RCC 7860 (cell line): ENCODE measurements at regions not wholly inside any gene's neighbourhood (a gene's known extent, or its start where the extent isn't known, plus 50 kb on each side); places are given as distances from the start of the nearest gene placed in this dataset.
"Not testable (repeated sequence)": the region's sequence is repeated elsewhere in the genome, so short reads cannot be mapped to it uniquely, and the experiment has no call there.

Source experiments
- DNase-seq: peaks from one replicate; pipeline ENCODE4 v3.0.0-alpha.2; 2015; ENCODE audit warnings: low spot score
- FAIRE-seq: peaks from 2 replicates; lab custom pipeline; 2012; peaks lifted over from hg19 to GRCh38; lab: Jason Lieb, UNC

DNA sequence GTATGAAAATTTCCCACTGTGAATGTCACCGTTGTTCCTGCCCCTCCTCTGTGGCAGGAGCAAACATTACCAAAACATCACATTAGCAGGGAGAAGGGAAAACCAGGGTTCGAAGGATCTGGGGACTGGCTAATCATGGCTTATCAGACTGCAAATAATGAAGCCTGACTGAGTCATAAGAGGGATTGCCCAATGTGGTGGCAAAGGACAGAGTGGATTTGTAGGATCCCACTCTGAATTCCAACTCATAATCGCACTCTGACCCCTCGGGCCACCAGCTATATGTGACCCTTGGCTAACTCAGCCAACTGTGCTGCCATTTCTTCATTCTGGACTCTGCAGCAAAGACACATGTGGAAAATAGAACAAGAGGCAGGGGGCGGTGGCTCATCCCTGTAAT is 347.3 kb upstream of the AUTS2 start:
- no peak for DNase-seq
- no peak for FAIRE-seq

DNA sequence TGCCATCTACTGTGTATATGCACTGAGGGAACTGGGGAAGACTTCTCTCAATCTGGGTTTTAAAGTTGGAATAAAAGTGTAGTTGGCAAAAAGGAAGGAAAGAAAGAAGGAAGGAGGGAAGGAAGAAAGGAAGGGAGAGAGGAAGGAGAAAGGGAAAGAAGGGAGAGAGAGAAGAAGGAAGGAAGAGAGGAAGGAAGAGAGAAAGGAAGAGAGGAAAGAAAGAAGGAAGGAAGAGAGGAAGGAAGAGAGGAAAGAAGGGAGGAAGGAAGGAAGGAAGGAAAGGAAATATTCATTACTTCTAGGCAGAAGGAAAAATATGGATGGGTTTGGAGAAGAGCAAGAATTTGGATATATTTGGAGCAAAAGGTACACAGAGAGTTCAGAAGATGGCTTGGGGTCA is 343.6 kb upstream of the AUTS2 start:
- FAIRE-seq (no peak), DNase-seq (no peak)

DNA sequence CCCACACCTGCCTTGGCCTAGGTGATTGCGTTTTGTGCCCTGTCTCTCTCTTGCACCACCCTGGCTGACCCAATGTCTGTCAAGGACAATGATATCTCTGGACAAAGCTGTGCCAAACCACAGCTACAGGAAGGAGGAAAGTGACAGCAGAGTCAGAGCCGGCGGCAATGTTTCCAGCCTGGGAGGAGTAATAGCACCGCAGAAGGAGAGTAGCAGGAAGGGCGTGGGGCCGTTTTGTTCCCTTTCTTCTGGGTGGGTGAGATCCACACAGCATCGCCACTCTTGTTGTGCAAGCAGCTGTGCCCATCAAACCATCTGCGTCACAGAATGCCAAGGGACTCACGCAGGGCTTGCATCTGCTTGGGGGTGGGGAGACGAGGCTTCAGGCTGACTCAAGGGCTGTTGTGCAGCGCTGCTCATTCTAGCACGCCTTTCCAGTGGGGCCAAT is 341.6 kb upstream of the AUTS2 start:
- FAIRE-seq (no peak), DNase-seq (no peak)

DNA sequence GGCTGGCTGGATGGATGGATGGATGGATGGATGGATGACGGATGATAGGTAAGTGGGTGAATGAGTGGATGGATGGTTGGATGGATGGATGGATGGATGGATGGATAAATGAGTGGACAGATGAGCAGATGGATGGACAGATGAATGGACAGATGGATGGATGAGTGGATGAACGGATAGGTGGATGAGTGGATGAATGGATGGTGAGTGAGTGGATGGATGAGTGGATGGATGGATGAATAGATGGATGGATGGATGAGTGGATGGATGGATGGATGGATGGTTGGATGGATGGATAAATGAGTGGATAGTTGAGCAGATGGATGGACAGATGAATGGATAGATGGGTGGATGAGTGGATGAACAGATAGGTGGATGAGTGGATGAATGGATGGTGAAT is 340.7 kb upstream of the AUTS2 start:
- DNase-seq (no peak), FAIRE-seq (no peak)

DNA sequence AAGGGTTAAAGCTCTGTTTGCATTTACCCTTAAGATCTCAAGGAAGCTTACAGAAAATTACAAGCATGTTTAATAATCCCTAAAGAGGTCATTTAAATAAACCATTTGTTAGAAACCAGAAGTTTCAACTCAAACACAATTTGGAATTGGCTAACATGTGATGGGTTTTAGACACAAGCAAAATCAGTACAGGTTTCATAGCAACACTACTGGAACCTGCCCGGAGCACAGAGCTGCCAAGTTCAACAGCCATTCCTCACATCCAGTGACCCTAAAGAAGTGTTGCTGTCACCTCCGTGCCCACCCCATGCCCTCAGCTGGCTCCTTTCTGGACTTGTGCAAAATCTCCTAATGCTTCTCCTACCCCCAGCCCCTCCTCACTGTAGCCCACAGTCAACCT is 338.8 kb upstream of the AUTS2 start:
- FAIRE-seq: no peak
- DNase-seq: no peak

DNA sequence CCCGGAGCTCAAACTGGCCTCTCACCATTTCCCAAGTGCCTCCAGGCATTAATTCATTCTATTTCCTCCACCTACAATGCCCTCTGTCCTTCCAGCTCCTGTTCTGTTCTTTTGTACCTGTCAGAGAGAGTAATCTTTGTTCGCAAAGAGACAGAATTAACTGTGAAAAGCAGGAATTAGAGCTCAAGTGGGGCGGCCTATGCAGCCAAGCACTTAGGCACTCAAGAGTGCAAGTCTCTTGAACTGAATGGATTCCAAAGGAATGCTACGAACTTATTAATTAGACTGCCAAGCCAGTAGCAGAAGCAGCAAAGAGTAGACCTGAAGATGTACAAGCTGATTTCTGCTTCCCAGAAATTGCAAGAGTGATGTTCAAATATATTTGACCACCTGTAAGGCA is 338.3 kb upstream of the AUTS2 start:
- FAIRE-seq: no peak
- DNase-seq: no peak

DNA sequence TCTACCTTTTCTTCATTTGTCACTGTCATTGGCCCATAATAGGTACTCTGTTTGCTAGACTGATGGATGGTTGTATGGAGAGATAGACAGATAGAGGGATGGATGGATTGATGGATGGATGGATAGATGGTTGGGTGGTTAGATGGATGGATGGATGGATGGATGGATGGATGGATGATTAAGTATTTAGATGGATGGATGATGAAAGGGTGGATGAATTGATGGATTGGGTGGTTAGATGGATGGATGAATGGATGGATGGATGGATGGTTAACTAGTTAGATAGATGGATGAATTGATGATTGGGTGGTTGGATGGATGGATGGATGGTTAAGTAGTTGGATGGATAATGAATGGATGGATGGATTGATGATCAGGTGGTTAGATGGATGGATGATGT is 334.7 kb upstream of the AUTS2 start:
- DNase-seq: no peak
- no peak for FAIRE-seq

DNA sequence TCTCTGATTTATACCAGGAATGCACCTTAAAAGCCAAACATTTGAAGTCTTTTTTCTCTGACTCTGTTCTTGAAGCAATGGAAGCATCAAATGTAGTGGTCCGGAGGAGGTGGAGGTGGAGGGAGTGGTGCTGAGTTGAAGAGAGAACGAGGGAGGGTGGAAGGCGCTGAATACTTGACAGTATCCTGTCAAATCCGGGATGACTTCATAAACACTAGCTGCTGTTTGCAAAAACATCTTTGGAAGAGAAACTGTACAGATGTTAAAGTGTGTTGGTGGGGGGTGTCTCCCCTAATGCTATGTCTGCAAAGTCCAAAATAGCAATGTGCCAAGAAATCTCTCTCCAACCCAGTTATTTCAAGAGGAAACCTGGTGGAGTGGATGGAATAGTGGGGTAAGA is 328.5 kb upstream of the AUTS2 start:
- no peak for FAIRE-seq

DNA sequence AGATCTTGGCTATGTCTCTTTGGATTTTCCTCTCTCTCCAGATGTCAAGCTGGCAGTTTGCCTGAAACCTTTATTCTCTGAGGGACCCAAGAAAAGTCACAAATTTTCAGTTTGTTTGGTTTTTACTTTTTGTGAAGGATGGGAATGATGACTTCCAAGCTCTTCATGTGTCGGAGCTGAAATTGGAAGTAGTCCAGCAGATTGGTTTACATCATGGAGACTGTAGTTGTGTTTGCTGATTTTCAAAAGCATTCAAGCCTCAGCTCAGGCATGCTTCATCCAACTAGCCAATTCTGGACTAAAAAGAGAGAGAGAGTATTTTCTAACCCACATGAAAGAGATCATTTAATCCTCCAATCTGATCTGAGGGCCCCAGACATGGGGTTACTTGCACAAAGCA is 326.2 kb upstream of the AUTS2 start:
- FAIRE-seq (no peak), DNase-seq (no peak)

More for the DNA sequence above, 328.5 kb upstream of the AUTS2 start:
- no peak for DNase-seq

DNA sequence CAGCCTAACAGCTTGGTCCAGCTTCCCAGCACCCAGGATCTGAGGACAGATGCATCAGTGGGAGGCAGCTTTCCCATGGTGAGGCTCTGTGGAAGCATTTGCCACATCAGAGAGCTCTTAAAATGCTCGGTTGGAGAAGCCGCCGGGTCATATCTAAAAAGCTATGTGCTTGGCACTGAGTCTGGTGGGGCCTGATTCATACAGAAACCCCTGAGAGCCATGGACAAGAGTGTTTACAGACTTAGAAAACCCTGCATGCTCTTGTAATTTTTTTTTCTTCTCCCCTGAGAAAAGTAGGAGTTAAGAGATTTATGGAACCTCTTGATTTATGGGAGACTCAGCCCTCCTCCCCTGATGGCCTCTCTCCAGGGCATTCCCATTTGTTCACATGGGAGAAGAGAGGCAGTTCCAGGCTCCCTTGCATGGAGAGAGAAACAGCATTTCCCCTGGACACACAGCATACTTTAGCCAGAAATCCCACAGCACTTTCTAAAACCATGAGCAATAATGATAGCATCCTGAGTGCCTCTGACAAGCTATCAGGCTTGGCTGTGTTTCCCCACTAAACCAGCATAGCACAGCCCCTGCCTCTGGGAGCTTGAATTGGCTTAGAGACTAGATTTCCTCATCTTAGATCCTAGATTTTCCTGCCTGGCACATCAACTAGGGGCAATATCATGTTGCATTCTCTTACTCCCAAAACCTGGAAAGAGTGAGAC is 322.1 kb upstream of the AUTS2 start:
- no peak for DNase-seq
- FAIRE-seq: no peak

DNA sequence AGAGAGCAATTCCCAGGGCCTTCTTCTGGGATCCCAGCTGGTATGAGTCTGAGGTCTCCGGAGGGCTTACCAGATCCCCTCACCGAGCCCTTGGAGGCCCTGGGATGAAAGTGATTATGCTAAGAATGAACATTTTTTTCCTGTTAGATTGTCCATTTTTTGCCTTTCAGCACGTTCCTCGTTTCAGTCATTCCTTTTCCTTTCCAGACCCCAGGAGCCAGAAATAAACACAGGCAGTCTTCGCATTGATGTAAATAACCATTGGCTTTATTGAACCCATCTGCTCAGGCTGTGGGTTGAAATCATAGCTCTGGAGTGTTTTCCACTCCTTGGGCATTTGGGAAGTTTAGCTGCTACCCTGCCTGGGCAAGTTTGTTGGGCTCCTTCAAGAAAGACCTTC is 320.9 kb upstream of the AUTS2 start:
- FAIRE-seq (no peak), DNase-seq (no peak)

DNA sequence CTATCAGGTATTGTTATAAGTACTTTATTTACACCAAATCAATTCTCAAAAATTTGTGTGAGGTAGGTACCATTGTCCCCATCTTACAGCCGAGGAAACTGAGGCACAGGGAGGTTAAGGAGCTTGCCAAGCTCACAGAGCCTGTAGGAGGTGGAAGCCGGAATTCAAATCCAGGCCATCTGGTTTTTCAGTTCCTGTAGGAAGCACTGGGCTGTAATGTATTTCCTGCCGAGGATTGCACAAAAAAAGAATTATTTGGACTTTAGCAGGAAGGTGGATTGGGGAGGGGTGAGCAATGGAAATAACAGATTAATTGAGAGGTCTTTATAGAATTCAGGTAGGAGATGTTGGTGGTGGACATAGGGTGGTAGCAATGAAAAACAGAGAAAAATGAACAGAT is 315.3 kb upstream of the AUTS2 start:
- no peak for FAIRE-seq

DNA sequence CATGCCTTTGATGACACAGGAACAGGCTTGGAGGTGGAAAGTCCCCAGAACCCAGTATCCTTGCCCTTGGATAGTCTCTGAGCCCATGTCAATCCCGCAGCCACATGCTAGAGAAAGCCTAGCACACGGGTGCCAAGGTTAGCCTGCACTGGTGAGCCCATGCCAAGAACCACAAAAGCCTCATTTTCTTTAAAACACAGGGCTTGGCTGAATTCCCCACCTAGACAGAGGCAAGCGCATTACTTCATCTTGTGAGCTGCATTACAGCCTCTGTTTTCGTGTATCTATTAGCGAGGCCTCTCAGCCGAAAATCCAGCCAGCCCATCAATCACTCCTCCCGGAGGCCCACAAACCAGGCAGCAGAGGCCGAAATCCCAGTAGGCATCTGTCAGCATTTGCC is 314.9 kb upstream of the AUTS2 start:
- DNase-seq: no peak
- FAIRE-seq: no peak

More for the DNA sequence above, 315.3 kb upstream of the AUTS2 start:
- no peak for DNase-seq

DNA sequence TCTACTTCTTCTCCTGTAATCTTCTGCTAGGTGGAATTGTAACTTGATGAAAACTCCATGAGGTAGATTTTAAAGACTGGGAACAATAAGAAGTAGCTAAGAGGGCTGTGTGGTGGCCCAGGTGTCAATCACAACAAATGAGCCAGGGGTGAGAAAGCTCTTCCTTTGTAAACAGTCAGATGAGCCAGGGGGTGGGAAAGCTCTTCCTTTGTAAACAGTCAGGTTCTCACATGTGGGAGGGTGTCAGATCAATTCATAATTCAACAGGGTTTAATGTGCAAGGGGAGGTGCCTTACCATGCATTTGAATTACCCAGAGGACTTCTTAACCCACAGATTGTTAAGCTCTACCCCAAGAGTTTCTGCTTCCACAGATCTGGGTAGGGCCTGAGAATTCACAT is 312.4 kb upstream of the AUTS2 start:
- DNase-seq (no peak), FAIRE-seq (no peak)

DNA sequence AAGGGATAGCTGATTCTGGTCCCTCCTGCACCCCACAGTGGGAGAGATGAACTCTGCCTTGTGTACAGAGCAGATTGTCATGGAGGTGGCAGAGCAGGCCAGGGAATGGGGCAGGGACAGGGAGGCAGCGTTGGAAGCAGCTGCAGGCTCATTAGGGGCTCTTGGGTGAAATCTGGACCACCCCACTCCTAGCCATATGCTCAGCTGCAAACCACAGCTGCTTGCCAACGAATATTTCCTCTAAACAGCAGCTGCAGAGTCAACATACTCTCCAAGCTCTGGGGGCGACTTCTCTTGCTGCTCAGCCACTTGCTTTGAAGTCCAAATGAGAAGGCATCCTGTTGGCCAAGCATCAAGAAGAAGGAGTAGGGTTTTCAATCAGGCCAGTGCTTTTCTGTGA is 302.3 kb upstream of the AUTS2 start:
- DNase-seq: no peak
- no peak for FAIRE-seq

DNA sequence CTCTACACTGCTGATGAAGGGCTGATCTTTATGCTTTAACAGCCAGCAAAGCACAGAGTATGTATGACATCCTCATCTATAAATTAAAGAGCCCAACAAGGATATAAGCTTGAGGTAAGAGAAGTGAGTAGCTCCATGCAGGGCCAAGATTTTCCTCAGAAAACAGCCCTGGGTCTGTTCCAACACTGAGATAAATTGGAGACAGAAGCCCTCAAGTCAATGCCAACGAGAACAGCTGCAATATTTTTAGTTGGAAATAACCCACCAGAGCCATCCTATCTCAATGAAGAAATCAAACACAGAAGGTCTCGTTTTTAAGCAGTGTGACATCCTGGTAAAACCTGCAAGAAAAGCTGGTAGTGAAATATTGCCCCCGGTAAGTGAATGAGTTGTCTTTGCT is 297.0 kb upstream of the AUTS2 start:
- DNase-seq (no peak), FAIRE-seq (no peak)

DNA sequence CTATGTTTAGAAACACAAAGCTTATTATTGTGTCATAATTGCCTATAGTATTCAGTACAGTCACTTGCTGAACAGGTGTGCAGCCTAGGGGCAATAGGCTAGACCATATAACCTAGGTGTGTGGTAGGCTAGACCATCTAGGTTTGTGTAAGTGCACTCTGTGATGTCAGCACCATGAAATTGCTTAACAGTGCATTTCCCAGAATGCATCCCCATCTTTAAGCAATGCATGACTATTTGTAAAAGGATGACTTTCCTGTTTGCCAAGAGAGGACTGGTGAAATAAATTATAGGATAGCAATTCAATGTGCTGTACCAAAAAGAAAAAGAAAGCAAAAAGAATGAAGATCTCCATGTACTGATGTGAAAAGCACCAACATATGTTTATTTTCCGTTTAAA is 288.7 kb upstream of the AUTS2 start:
- DNase-seq: no peak
- no peak for FAIRE-seq

DNA sequence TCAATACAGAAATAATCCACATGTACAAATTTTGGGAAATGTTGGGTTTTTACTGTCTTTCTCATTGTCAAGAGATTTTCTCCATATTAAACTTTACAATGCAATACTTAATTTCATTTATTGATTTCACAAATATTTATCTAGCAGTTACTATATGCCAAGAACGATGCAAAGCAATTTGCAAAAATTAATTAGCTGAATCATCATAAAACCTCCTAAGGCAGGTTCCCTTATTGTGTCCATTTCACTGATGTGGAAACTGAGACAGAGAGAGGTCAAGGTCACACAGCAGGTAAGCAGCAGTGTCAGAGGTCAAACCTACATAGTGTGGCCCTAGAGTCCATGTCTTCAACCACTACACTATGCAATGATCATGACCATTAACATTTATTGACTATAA is 286.8 kb upstream of the AUTS2 start:
- FAIRE-seq: no peak
- DNase-seq: no peak

DNA sequence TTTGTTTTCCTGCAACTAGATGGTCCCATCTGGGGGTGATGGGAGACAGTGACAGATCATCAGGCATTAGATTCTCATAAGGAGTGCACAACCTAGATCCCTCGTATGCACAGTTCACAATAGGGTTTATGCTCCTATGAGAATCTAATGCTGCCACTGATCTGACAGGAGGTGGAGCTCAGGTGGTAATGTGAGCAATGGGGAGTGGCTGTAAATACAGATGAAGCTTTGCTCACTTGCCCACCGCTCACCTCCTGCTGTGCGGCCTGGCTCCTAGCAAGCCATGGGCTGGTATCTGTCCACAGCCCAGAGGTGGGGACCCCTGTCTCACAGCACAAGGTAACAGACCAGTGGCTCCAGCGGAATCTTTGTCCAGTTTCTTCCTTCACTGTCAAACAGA is 284.4 kb upstream of the AUTS2 start:
- FAIRE-seq, DNase-seq: not testable (repeated sequence)

DNA sequence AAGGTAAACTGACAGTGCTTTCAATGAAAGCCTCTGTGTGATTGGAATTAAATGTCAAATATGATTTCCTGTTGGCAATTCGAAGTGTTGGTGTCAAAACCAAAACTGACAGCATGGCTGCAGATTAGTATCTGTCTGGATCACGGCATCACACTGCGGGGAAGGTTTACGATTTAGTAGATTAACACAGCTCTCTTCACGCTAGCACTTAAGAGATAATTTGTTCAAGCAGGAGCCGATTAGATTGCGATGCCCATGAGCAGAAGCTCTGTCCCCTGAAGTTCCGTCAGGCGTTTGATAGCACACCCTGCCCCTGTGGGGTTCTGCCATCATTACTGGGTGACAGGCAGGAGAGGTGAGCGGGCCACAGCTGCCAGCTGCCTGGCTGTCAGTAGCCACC is 279.5 kb upstream of the AUTS2 start:
- FAIRE-seq (no peak), DNase-seq (no peak)

DNA sequence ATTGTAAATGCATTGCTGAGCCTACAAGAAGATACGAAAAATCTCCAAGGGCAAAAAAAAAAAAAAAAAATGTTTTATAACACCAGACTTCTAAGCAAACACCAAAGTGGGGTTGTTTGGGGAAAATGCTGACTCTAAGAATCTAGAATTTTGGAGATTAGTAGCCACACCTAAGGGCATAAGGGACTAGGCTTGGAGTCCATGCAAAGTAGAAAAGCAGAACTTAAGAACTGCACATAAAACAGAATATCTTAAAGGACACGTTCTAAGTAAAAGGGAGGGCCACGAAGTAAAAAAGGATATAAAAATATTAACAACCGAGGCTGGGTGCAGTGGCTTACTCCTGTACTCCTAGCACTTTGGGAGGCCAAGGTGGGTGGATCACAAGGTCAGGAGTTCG is 269.8 kb upstream of the AUTS2 start:
- no peak for DNase-seq
- no peak for FAIRE-seq

DNA sequence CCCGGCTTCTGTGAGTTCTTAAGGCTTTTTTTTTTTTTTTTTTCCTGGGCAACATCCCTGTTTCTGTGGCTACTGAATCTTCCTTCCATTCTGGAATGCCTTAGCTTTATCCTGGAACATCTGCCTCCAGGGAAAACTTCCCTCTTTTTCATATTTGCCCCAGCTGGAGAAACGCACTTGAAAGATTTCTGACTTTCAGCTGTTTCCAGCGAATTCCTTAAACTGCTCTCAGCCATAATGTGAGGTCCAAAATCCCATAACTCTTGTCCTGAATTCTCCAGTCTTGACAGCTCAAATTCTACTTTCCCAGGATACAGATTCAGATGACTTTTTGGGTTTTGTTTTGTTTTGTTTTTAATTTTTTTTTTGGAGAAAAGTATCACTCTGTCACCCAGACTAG is 263.6 kb upstream of the AUTS2 start:
- DNase-seq (no peak), FAIRE-seq (no peak)

DNA sequence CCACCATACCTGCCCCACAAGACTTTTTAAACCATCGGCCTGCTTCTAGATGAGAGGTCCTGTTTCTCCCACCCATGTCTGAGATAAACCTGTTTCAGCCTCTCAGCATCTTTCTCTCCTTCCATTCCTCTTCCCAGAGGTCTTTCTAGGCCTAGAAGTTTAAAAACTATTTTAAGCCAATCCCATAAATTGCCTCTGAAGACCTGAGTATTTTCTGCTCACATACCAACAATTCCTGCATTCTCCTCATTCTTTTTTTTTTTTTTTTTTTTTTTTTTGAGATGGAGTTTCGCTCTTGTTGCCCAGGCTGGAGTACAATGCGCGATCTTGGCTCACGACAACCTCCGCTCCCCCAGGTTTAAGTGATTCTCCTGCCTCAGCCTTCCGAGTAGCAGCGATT is 262.9 kb upstream of the AUTS2 start:
- no peak for FAIRE-seq
- no peak for DNase-seq
